ENCODE measurements at regions not wholly inside any gene's neighbourhood (a gene's known extent, or its start where the extent isn't known, plus 50 kb on each side); places are given as distances from the start of the nearest gene placed in this dataset.
A peak's percentile ranks its signal among the peaks of the same experiment; 100 is the strongest.

GRCh38 chr18:55884498-55884897, 296.5 kb upstream of the TCF4 start:
- DNase-seq (ENCODE audit: low spot score), result no peak

GRCh38 chr18:55880617-55881016, 292.6 kb upstream of the TCF4 start:
- no peak for DNase-seq (ENCODE audit: low spot score)

- no peak for DNase-seq (ENCODE audit: low spot score)
Measured at GRCh38 chr18:55879331-55879730, 291.3 kb upstream of the TCF4 start.

- DNase-seq (ENCODE audit: low spot score), result no peak
Measured at GRCh38 chr18:55878224-55878623, 290.2 kb upstream of the TCF4 start.

- no peak for DNase-seq (ENCODE audit: low spot score)
Measured at GRCh38 chr18:55877321-55877720, 289.3 kb upstream of the TCF4 start.

GRCh38 chr18:55876254-55876653, 288.3 kb upstream of the TCF4 start:
- no peak for DNase-seq (ENCODE audit: low spot score)

GRCh38 chr18:55875371-55875901, 287.4 kb upstream of the TCF4 start:
- peak; percentile 84 for DNase-seq (ENCODE audit: low spot score)

- no peak for DNase-seq (ENCODE audit: low spot score)
Measured at GRCh38 chr18:55869556-55870501, 281.8 kb upstream of the TCF4 start.

GRCh38 chr18:55868909-55869308, 280.9 kb upstream of the TCF4 start:
- no peak for DNase-seq (ENCODE audit: low spot score)

- DNase-seq (ENCODE audit: low spot score), result no peak
Measured at GRCh38 chr18:55866886-55867285, 278.9 kb upstream of the TCF4 start.

- no peak for DNase-seq (ENCODE audit: low spot score)
Measured at GRCh38 chr18:55866006-55866405, 278.0 kb upstream of the TCF4 start.

- DNase-seq (ENCODE audit: low spot score), result no peak
Measured at GRCh38 chr18:55864281-55864680, 276.3 kb upstream of the TCF4 start.

GRCh38 chr18:55863876-55864275, 275.9 kb upstream of the TCF4 start:
- peak; percentile 37 for DNase-seq (ENCODE audit: low spot score)

- no peak for DNase-seq (ENCODE audit: low spot score)
Measured at GRCh38 chr18:55863391-55863706, 275.4 kb upstream of the TCF4 start.

- DNase-seq (ENCODE audit: low spot score), result no peak
Measured at GRCh38 chr18:55862693-55863390, 274.9 kb upstream of the TCF4 start.

- peak; percentile 93 for DNase-seq (ENCODE audit: low spot score)
Measured at GRCh38 chr18:55861266-55861665, 273.3 kb upstream of the TCF4 start.

- peak; percentile 56 for DNase-seq (ENCODE audit: low spot score)
Measured at GRCh38 chr18:55858661-55859515, 270.9 kb upstream of the TCF4 start.

- DNase-seq (ENCODE audit: low spot score), result peak; percentile 31
Measured at GRCh38 chr18:55857956-55858355, 270.0 kb upstream of the TCF4 start.

- no peak for DNase-seq (ENCODE audit: low spot score)
Measured at GRCh38 chr18:55857409-55857808, 269.4 kb upstream of the TCF4 start.

GRCh38 chr18:55856679-55857078, 268.7 kb upstream of the TCF4 start:
- DNase-seq (ENCODE audit: low spot score), result no peak

GRCh38 chr18:55856229-55856628, 268.2 kb upstream of the TCF4 start:
- DNase-seq (ENCODE audit: low spot score), result no peak

GRCh38 chr18:55853268-55853667, 265.3 kb upstream of the TCF4 start:
- no peak for DNase-seq (ENCODE audit: low spot score)

Measured in pons (tissue), 1 donor.